Subcutaneous abdominal adipose tissue (tissue), 5 donors: ENCODE measurements at regions not wholly inside any gene's neighbourhood (a gene's known extent, or its start where the extent isn't known, plus 50 kb on each side); places are given as distances from the start of the nearest gene placed in this dataset.

Experiments used
- H3K27ac ChIP-seq: one replicate; pipeline ENCODE4 v1.7.0; 2013; ENCODE audit warnings: low read depth, mild to moderate bottlenecking, inconsistent platforms, low read length, moderate library complexity
- H3K27me3 ChIP-seq, 5 donors: one replicate each; pipeline ENCODE4 v1.7.0; 2013; ENCODE audit warnings: low read length in 5 of 5, inconsistent platforms in 1 of 5; ENCODE audit not compliant: control insufficient read depth in 5 of 5, insufficient read depth in 4 of 5
- H3K36me3 ChIP-seq, 5 donors: one replicate each; pipeline ENCODE4 v1.7.0; 2013; ENCODE audit warnings: low read length in 5 of 5; ENCODE audit not compliant: control insufficient read depth in 5 of 5, insufficient read depth in 5 of 5
- H3K4me1 ChIP-seq, 5 donors: one replicate each; pipeline ENCODE4 v1.7.0; 2013; ENCODE audit warnings: low read length in 5 of 5, mild to moderate bottlenecking in 3 of 5, moderate library complexity in 1 of 5; ENCODE audit not compliant: control insufficient read depth in 5 of 5, insufficient read depth in 5 of 5
- H3K4me3 ChIP-seq, 5 donors: one replicate each; pipeline ENCODE4 v1.7.0; 2013; ENCODE audit warnings: low read length in 5 of 5, low read depth in 1 of 5
- H3K9ac ChIP-seq, 5 donors: one replicate each; pipeline ENCODE4 v1.7.0; 2013; ENCODE audit warnings: low read length in 5 of 5, mild to moderate bottlenecking in 4 of 5, moderate library complexity in 3 of 5
- H3K9me3 ChIP-seq, 5 donors: one replicate each; pipeline ENCODE4 v1.7.0; 2013; ENCODE audit warnings: low read length in 5 of 5; ENCODE audit not compliant: control insufficient read depth in 5 of 5
- donor health status: healthy.
- donor health status: healthy.
- donor health status: healthy.
- donor health status: healthy.
- donor health status: healthy.

DNA sequence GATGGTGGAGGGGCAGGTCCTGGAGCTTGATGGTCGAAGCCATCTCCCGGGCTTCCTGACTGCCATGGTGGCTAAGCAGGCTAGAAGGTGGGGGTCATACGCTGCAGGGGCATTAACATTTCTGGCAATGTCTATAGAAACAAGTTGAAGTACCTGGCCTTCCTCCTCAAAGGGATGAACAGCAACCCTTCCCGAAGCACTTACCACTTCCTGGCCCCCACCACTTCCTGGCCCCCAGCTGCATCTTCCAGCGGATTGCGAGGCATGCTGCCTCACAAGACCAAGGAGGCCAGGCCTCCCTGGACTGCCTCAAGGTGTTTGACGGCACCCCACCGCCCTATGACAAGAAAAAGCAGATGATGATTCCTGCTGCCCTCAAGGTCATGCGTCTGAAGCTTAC, 97.0 kb upstream of the MOCS2 start:
- H3K27me3 ChIP-seq = no peaks in the 10 kb centered on the region
- H3K27ac ChIP-seq = no peak overlapping the region
- no peaks in the 10 kb centered on the region for H3K36me3 ChIP-seq
- no peaks in the 10 kb centered on the region for H3K4me1 ChIP-seq
- no peak overlapping the region for H3K9ac ChIP-seq
- H3K9me3 ChIP-seq = no peaks in the 10 kb centered on the region
- H3K4me3 ChIP-seq = no peak overlapping the region

DNA sequence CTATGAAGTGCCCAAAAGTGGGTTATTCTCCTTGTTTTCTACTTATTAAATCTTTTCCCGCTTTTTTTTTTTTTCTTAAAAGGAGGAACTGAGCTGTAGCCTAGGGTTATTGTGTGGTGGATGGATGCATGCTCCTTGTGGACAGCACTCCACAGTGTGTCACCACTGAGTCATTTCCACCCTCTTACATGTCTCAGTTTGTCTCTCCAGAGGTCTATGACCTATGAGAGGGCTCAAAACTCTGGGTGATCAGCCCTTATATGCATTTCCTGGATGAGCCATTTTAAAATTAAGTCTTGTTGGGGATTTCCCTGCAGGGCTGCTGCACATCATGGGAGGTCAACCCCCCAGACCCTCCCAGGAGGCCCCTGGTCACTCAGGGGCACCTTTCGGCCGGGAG, 102.2 kb upstream of the MOCS2 start:
- no peak overlapping the region for H3K9ac ChIP-seq
- peaks cover 0 to 10% (median 0%) of the 10 kb centered on the region in 5 donors for H3K9me3 ChIP-seq
- no peak overlapping the region for H3K27ac ChIP-seq
- no peaks in the 10 kb centered on the region for H3K27me3 ChIP-seq
- H3K4me1 ChIP-seq = no peaks in the 10 kb centered on the region
- H3K4me3 ChIP-seq = no peak overlapping the region
- H3K36me3 ChIP-seq = no peaks in the 10 kb centered on the region

DNA sequence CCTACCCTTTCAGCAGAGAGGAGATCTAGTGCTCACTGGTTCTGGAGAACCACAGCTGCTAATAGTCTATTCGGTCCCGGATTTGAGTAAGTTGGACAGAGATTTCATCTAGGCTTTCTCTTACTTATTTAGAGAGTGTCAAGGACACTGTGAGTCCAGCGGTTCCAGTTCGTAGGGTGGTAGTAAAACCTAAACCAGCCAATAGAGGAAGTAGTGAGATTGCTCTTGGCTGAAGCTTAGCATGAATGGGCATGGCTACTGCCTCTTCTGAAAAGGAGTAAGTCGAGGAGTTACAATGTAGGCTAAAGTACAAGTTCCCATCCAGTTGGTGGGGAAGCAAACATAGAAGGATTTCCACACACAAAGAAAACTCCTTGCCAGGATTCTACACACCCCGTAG, 109.6 kb upstream of the MOCS2 start:
- H3K4me1 ChIP-seq = no peaks in the 10 kb centered on the region
- H3K9ac ChIP-seq = no peak overlapping the region
- peaks cover 0 to 15% (median 10%) of the 10 kb centered on the region in 5 donors for H3K9me3 ChIP-seq
- H3K27ac ChIP-seq = no peak overlapping the region
- no peaks in the 10 kb centered on the region for H3K36me3 ChIP-seq
- H3K4me3 ChIP-seq = no peak overlapping the region
- H3K27me3 ChIP-seq = no peaks in the 10 kb centered on the region

DNA sequence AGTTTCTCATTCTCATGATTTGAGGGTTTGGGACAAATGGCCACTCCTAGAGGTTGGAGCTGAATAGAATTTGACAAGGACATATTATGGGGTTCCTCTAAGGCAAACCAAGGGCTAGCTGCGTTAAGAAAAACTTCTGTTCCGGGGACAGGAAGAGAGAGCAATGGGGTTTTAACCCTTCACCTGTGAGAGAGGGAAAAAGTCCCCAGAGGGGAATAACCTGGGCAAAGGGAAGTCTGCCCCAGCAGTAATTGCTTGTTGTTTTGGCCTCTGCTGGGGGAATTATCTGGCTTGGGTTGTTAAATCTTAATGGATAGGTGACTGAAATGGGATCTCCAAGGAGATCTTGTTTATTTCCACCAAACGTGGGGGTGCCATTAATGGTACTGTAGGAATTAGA, 110.1 kb upstream of the MOCS2 start:
- Histone ChIP-seq H3K36me3 (no peaks in the 10 kb centered on the region), H3K9me3 (peaks cover 0 to 15% (median 10%) of the 10 kb centered on the region in 5 donors), H3K4me3 (no peak overlapping the region), H3K9ac (no peak overlapping the region), H3K27me3 (no peaks in the 10 kb centered on the region), H3K4me1 (no peaks in the 10 kb centered on the region), H3K27ac (no peak overlapping the region)

DNA sequence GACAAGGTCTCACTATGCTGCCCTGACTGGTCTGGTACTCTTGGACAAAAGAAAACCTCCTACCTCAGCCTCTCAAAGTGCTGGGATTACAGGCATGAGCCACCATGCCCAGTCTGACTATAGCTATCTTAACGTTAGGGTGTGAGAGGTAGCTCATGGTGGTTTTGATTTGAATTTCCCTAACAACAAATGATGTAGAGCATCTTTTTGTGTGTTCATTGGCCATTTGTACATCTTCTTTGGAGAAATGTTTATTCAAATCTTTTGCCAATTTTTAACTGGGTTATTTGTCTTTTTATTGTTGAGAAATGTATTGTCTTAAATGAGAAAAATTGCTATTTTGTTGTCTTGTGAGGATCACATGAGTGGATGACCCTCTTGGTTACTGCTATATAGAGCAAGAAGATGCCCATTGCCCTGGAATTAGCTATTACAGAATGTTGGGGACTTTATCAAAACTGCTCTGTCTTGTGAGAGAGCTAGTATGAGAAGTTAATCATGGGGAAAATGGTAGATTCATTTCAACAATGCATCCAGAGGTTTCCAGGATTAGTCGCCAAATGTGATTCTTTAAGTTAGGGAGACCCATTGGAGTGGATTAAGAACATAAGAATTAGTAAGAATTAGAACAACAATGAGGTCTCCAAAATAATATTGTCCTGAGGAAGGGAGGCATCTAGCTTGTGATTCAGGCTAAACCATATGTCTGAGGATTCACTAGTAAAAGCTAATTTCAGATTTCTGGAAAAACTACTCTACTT, 124.3 kb upstream of the MOCS2 start:
- Histone ChIP-seq H3K27ac (no peak overlapping the region), H3K36me3 (no peaks in the 10 kb centered on the region), H3K27me3 (no peaks in the 10 kb centered on the region), H3K9me3 (peaks cover 0 to 4% (median 0%) of the 10 kb centered on the region in 5 donors), H3K9ac (no peak overlapping the region), H3K4me3 (no peak overlapping the region), H3K4me1 (peaks cover 0 to 1% (median 0%) of the 10 kb centered on the region in 5 donors)

DNA sequence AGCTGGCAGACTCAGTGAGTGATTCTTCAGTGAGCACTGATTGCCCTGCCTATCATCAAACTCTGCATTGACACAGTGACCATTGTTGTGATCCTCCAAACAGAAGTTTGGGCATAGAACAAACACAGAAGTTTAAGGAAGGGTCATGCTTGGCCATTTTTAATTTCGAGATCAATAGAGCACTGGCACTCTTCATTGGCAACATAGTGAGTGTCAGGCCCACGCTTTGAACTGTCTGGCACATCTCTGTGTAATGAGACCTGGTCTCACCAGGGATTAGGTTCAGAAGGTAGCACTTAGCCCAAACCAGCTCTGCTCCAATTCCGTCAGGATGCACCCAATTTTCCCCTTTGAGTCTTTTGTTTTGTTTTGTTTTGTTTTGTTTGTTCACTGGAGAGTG, 127.1 kb upstream of the MOCS2 start:
- no peak overlapping the region for H3K27ac ChIP-seq

DNA sequence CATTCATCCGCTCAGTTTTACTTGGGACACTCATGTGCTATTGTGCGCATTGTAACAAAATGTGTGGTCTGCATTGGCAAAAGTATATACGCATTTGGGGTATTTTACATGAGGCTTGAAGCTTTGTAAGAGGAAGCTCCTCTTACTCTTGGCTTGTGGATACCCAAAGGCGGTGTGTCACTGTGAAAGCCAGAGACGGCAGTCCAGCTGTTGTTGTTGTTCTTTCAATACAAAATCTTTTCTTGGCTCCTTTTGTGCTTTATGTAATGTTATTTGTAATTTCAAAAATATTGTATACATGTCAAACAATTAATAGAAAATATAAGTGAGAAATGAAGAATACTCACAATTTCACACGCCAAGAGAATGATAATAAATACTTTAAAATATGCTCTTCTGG, 128.3 kb upstream of the MOCS2 start:
- Histone ChIP-seq H3K36me3 (no peaks in the 10 kb centered on the region), H3K4me3 (no peak overlapping the region), H3K4me1 (peaks cover 0 to 10% (median 5%) of the 10 kb centered on the region in 5 donors), H3K9ac (no peak overlapping the region), H3K27me3 (no peaks in the 10 kb centered on the region), H3K9me3 (no peaks in the 10 kb centered on the region), H3K27ac (no peak overlapping the region)

More for the DNA sequence above, 127.1 kb upstream of the MOCS2 start:
- Histone ChIP-seq H3K36me3 (no peaks in the 10 kb centered on the region), H3K4me1 (peaks cover 0 to 10% (median 5%) of the 10 kb centered on the region in 5 donors), H3K4me3 (no peak overlapping the region), H3K9ac (no peak overlapping the region), H3K27me3 (no peaks in the 10 kb centered on the region), H3K9me3 (peaks cover 0 to 4% (median 0%) of the 10 kb centered on the region in 5 donors)

DNA sequence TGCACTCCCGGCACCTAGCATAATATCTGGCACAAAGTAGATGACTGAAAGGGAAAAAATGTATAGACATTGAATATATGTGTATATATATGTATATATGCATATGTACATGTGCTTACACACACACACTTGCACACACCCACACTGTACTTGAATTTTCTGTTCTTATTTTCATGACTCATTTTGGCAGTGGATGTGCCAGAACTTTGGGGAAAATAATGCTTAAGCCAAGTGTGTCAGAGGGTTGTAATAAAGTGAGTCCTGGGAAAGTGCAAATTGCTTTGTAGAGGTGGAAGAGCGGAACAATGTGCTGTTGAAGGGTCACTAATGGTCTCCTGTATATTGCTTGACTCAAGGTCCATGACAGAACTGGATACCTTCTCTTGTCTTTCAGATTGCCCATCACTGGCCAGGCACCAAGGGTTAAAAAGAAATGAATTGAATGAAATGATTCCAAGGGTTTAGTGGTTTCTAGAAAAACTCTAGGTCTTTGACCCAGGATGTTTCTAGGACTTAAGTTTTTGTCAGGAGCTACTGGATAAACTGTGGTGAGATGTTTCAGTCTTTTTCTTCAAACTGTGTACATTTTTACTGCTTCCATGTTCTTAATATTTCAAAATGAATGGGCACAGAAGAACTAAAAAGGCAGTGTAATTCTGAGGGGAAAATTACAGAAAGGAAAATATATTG, 129.9 kb upstream of the MOCS2 start:
- Histone ChIP-seq H3K9ac (no peak overlapping the region), H3K4me1 (peaks cover 0 to 10% (median 5%) of the 10 kb centered on the region in 5 donors), H3K36me3 (no peaks in the 10 kb centered on the region), H3K9me3 (no peaks in the 10 kb centered on the region), H3K27me3 (no peaks in the 10 kb centered on the region), H3K27ac (no peak overlapping the region), H3K4me3 (no peak overlapping the region)

DNA sequence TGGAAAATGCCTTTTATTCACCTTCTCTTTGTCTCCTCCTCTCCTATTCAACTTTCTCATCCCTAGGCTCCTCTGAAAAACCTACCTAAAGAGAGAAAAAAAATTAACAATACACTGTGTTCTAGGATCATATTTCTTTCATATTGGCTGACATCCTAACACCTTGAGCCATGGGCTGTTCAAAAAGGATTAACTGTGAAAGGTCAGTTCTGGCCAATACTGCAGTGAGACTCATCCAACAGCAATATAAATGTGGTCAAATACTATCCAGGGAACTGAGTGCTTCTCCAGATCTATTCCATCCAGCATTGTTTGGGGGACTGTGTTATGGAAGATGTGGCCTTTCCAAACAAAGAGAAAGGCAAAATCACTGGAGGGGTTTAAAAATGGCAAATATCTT, 131.1 kb upstream of the MOCS2 start:
- no peaks in the 10 kb centered on the region for H3K36me3 ChIP-seq
- H3K4me3 ChIP-seq = no peak overlapping the region
- H3K9me3 ChIP-seq = no peaks in the 10 kb centered on the region
- H3K9ac ChIP-seq = no peak overlapping the region
- H3K27me3 ChIP-seq = no peaks in the 10 kb centered on the region
- H3K27ac ChIP-seq = no peak overlapping the region
- H3K4me1 ChIP-seq = peaks cover 0 to 10% (median 5%) of the 10 kb centered on the region in 5 donors

DNA sequence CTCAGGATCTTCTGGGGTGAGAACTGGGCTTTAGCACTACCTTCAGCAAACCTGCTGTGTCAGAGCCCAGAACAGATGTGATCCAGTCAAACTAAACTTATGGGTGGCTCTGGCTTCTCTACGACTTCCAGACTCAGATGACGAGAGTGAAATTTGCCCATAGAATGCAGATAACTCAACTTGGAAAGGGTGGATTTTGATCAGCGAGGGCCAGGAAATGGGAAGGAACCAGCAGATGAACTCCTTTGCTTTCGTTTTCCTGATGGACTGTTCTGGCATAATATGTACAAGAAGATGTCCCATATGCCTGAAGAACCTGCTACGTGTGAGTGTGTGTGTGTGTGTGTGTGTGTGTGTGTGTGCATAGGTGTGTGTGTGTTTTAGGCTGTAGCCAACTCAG, 132.0 kb upstream of the MOCS2 start:
- no peak overlapping the region for H3K9ac ChIP-seq
- H3K4me3 ChIP-seq = no peak overlapping the region
- H3K4me1 ChIP-seq = peaks cover 0 to 10% (median 5%) of the 10 kb centered on the region in 5 donors
- H3K27me3 ChIP-seq = no peaks in the 10 kb centered on the region
- no peaks in the 10 kb centered on the region for H3K9me3 ChIP-seq
- no peak overlapping the region for H3K27ac ChIP-seq
- H3K36me3 ChIP-seq = no peaks in the 10 kb centered on the region
